A549 (cell line): ENCODE measurements at regions not wholly inside any gene's neighbourhood (a gene's known extent, or its start where the extent isn't known, plus 50 kb on each side); places are given as distances from the start of the nearest gene placed in this dataset.

Experiments used
- ATAC-seq, 2 experiments: fragments of 200-7000 bp in 1 of 2; fragments of >200 bp in 1 of 2; cut with Nextera tagmentation in 1 of 2; cut with Tn5 transposase in 1 of 2; 3 replicates each; pipeline versions ENCODE4 v1.8.0 to v1.9.1; 2018 to 2020; ENCODE audit warnings: mild to moderate bottlenecking in 1 of 2, moderate library complexity in 1 of 2
- CTCF ChIA-PET: fragments of 300-600 bp; sonication (Branson Sonifier 250); formaldehyde crosslinking; extraction: SDS; loops from one replicate; lab custom pipeline; 2021; ENCODE audit warnings: antibody characterized with exemption, inconsistent platforms; lab: Yijun Ruan, JAX
- POLR2A ChIA-PET: fragments of 350-600 bp; formaldehyde crosslinking; extraction: SDS; loops from one replicate; lab custom pipeline; 2021; ENCODE audit warnings: antibody characterized with exemption, inconsistent platforms; lab: Yijun Ruan, JAX
- DNase-seq, 2 experiments: peaks; one replicate each; pipeline versions ENCODE4 v3.0.0 to v3.0.0-alpha.2; 2011 to 2016; ENCODE audit warnings: low read depth in 1 of 2, low spot score in 1 of 2
- FAIRE-seq: peaks from 2 replicates; lab custom pipeline; 2011; peaks lifted over from hg19 to GRCh38; lab: Jason Lieb, UNC
- H3K27ac ChIP-seq, 2 experiments: fragments of >200 bp; sonication (Bioruptor Twin); formaldehyde crosslinking; 3 replicates each; pipeline ENCODE4 v1.5.1; 2016 to 2017
- H3K4me1 ChIP-seq: fragments of >200 bp; sonication (Bioruptor Twin); formaldehyde crosslinking; 3 replicates; pipeline ENCODE4 v1.6.1; 2016
- H3K4me2 ChIP-seq: fragments of >200 bp; sonication (Bioruptor Twin); formaldehyde crosslinking; 3 replicates; pipeline ENCODE4 v1.6.1; 2016
- H3K4me3 ChIP-seq: fragments of >200 bp; sonication (Bioruptor Twin); formaldehyde crosslinking; 3 replicates; pipeline ENCODE4 v1.5.1; 2016
- H3K9me3 ChIP-seq: fragments of >200 bp; sonication (Bioruptor Twin); formaldehyde crosslinking; 3 replicates; pipeline ENCODE4 v1.6.1; 2016
- BHLHE40 ChIP-seq: IDR thresholded peaks from 2 replicates; pipeline ENCODE4 v1.6.1; 2012; ENCODE audit warnings: low read depth, low read length, inconsistent platforms
- EHF ChIP-seq: fragments of 250-450 bp; sonication (Bioruptor Pico); IDR thresholded peaks from 2 replicates; pipeline ENCODE4 v1.5.0; 2020; ENCODE audit warnings: mild to moderate bottlenecking
- FOXS1 ChIP-seq: fragments of 250-450 bp; sonication (Bioruptor Pico); IDR thresholded peaks from 2 replicates; pipeline ENCODE4 v1.5.0; 2020; ENCODE audit warnings: mild to moderate bottlenecking, moderate library complexity
- HDAC2 ChIP-seq: fragments of 200-600 bp; sonication (generic); IDR thresholded peaks from 2 replicates; pipeline ENCODE4 v1.6.1; 2016
- HOXB13 ChIP-seq: fragments of 250-450 bp; sonication (Bioruptor Pico); IDR thresholded peaks from 2 replicates; pipeline ENCODE4 v1.5.0; 2020; ENCODE audit warnings: low read depth, mild to moderate bottlenecking, moderate library complexity
- KDM1A ChIP-seq: fragments of 200-600 bp; sonication (generic); IDR thresholded peaks from 2 replicates; pipeline ENCODE4 v1.6.1; 2016; ENCODE audit warnings: low read depth, mild to moderate bottlenecking
- MAFK ChIP-seq: fragments of 450-650 bp; IDR thresholded peaks from 2 replicates; pipeline ENCODE4 v1.6.1; 2014; ENCODE audit not compliant: partially characterized antibody
- MAZ ChIP-seq: fragments of 150-350 bp; IDR thresholded peaks from 2 replicates; pipeline ENCODE4 v1.6.1; 2014; ENCODE audit warnings: antibody characterized with exemption, low read depth, low read length, borderline replicate concordance
- POLR2A ChIP-seq: IDR thresholded peaks from 2 replicates; pipeline ENCODE4 v1.6.1; 2012; ENCODE audit warnings: mild to moderate bottlenecking, low read length
- POLR2AphosphoS2 ChIP-seq: conservative IDR thresholded peaks from 2 replicates; pipeline ENCODE4 v1.6.1; 2012; ENCODE audit warnings: low read length, improper control_type of control experiment, inconsistent platforms
- RAD21 ChIP-seq, 2 experiments: fragments of >200 bp in 1 of 2; sonication (Bioruptor Twin) in 1 of 2; formaldehyde crosslinking in 1 of 2; IDR thresholded peaks in 1 of 2; conservative IDR thresholded peaks in 1 of 2; 2 replicates in 1 of 2; 3 replicates in 1 of 2; pipeline ENCODE4 v1.6.1; 2012 to 2018; ENCODE audit warnings: inconsistent platforms in 1 of 2
- RARB ChIP-seq: fragments of 250-450 bp; sonication (Bioruptor Pico); IDR thresholded peaks from 2 replicates; pipeline ENCODE4 v1.8.0; 2021; ENCODE audit warnings: mild to moderate bottlenecking, moderate library complexity
- RFX5 ChIP-seq: fragments of 450-650 bp; IDR thresholded peaks from 2 replicates; pipeline ENCODE4 v1.7.1; 2014; ENCODE audit warnings: antibody characterized with exemption, mild to moderate bottlenecking, moderate library complexity
- TFCP2L1 ChIP-seq: fragments of 250-450 bp; sonication (Bioruptor Pico); IDR thresholded peaks from 2 replicates; pipeline ENCODE4 v1.5.0; 2021; ENCODE audit warnings: mild to moderate bottlenecking
- ZNF302 ChIP-seq: fragments of 250-450 bp; sonication (Bioruptor Pico); IDR thresholded peaks from 2 replicates; pipeline ENCODE4 v1.9.0; 2021; ENCODE audit warnings: inconsistent platforms, mild to moderate bottlenecking, moderate library complexity
- ZSCAN20 ChIP-seq: fragments of 250-450 bp; sonication (Bioruptor Pico); IDR thresholded peaks from 2 replicates; pipeline ENCODE4 v1.8.0; 2022; ENCODE audit warnings: mild to moderate bottlenecking, moderate library complexity
- WGBS: methylation state at CpG from one replicate; pipeline ENCODE4 v1.1.6; 2017; ENCODE audit errors: missing lambda C conversion rate; 5-methylcytosine and 5-hydroxymethylcytosine counted together
- TF ChIP-seq, protein P1 (sequence below): fragments of >200 bp; sonication (Bioruptor Twin); formaldehyde crosslinking; IDR thresholded peaks from 3 replicates; pipeline ENCODE4 v1.5.1; 2016
- TF ChIP-seq, protein P2 (sequence below): IDR thresholded peaks from 2 replicates; pipeline ENCODE4 v1.6.1; 2012

GRCh38 chr6:45801471-45802289, 214.0 kb downstream of the CLIC5 start:
- no peak overlapping the region for H3K4me3 ChIP-seq
- ChIA-PET POLR2A (no interaction called here), CTCF (no interaction called here)
- H3K4me1 ChIP-seq = no peaks in the 10 kb centered on the region
- no peaks in the 10 kb centered on the region for H3K9me3 ChIP-seq
- ATAC-seq = no peak
- 8% methylated on average over 10 of the region's 10 CpGs for WGBS
- no peak for FAIRE-seq
- TF ChIP-seq, protein P1, sequence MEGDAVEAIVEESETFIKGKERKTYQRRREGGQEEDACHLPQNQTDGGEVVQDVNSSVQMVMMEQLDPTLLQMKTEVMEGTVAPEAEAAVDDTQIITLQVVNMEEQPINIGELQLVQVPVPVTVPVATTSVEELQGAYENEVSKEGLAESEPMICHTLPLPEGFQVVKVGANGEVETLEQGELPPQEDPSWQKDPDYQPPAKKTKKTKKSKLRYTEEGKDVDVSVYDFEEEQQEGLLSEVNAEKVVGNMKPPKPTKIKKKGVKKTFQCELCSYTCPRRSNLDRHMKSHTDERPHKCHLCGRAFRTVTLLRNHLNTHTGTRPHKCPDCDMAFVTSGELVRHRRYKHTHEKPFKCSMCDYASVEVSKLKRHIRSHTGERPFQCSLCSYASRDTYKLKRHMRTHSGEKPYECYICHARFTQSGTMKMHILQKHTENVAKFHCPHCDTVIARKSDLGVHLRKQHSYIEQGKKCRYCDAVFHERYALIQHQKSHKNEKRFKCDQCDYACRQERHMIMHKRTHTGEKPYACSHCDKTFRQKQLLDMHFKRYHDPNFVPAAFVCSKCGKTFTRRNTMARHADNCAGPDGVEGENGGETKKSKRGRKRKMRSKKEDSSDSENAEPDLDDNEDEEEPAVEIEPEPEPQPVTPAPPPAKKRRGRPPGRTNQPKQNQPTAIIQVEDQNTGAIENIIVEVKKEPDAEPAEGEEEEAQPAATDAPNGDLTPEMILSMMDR = no peak
- no peak for TF ChIP-seq HOXB13
- TF ChIP-seq RARB (CRISPR knock-in tag) = no peak
- no peak for DNase-seq
- no peak overlapping the region for H3K27ac ChIP-seq
- no peak overlapping the region for H3K4me2 ChIP-seq

DNA sequence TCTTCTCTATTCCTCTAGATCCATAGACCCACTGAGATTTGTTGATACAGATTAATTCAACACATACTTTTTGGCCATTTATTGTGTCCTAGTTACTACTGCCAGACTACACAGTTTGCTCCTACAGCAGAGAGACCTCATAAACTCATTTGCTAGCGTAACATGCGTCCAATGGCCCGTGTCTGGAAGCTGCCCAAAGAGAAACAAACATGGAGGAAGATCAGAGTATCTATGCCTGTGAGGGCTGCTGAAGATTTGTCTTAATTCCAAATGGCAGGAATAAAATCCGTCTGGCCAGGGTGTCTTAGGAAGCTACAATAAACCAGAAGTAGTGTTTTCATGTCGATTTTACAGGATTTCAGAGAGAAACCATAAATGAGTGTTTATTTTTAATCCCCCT, 214.7 kb downstream of the CLIC5 start:
- Histone ChIP-seq H3K4me2 (no peak overlapping the region), H3K4me3 (no peak overlapping the region), H3K27ac (no peak overlapping the region), H3K9me3 (no peaks in the 10 kb centered on the region), H3K4me1 (no peaks in the 10 kb centered on the region)
- ATAC-seq = no peak
- WGBS = 0% methylated on average over 5 of the region's 5 CpGs
- DNase-seq = no peak
- CTCF ChIA-PET = no interaction called here
- no peak for FAIRE-seq
- POLR2A ChIA-PET = no interaction called here
- no peak for TF ChIP-seq FOXS1 (CRISPR knock-in tag)
- no peak for TF ChIP-seq BHLHE40
- no peak for TF ChIP-seq MAFK
- TF ChIP-seq, protein P2, sequence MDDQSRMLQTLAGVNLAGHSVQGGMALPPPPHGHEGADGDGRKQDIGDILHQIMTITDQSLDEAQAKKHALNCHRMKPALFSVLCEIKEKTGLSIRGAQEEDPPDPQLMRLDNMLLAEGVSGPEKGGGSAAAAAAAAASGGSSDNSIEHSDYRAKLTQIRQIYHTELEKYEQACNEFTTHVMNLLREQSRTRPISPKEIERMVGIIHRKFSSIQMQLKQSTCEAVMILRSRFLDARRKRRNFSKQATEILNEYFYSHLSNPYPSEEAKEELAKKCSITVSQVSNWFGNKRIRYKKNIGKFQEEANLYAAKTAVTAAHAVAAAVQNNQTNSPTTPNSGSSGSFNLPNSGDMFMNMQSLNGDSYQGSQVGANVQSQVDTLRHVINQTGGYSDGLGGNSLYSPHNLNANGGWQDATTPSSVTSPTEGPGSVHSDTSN = no peak
- TF ChIP-seq POLR2A = no peak
- TF ChIP-seq TFCP2L1 (CRISPR knock-in tag) = no peak

- TF ChIP-seq RFX5 = no peak
- H3K9me3 ChIP-seq = no peaks in the 10 kb centered on the region
- WGBS = 37% methylated on average over 3 of the region's 3 CpGs
- CTCF ChIA-PET = interaction anchor here (1.4 kb wide), 1 partner anchor 13 kb away, joined by 3 read pairs; no protein-coding TSS in a partner anchor
- FAIRE-seq (no peak), DNase-seq (no peak), ATAC-seq (no peak)
- POLR2A ChIA-PET = no interaction called here
- H3K4me2 ChIP-seq = no peak overlapping the region
- H3K27ac ChIP-seq = no peak overlapping the region
- H3K4me1 ChIP-seq = no peaks in the 10 kb centered on the region
- H3K4me3 ChIP-seq = no peak overlapping the region
Measured at GRCh38 chr6:45795678-45796077, 220.0 kb downstream of the CLIC5 start.

- CTCF ChIA-PET = no interaction called here
- 33% methylated on average over 3 of the region's 3 CpGs for WGBS
- no peaks in the 10 kb centered on the region for H3K9me3 ChIP-seq
- no peak for DNase-seq
- no peak for TF ChIP-seq POLR2AphosphoS2
- no peak for TF ChIP-seq KDM1A
- no peak for TF ChIP-seq MAFK
- TF ChIP-seq RFX5 = no peak
- TF ChIP-seq RARB (CRISPR knock-in tag) = no peak
- no peak for TF ChIP-seq HDAC2
- no peak for TF ChIP-seq EHF (CRISPR knock-in tag)
- no peak for TF ChIP-seq ZSCAN20
- no peak for TF ChIP-seq RAD21 (conservative IDR thresholded peaks at IDR 0.05 in 1 of 2, IDR thresholded peaks at IDR 0.05 in 1 of 2)
- TF ChIP-seq MAZ = no peak
- TF ChIP-seq HOXB13 = no peak
- TF ChIP-seq ZNF302 (CRISPR knock-in tag) = no peak
- TF ChIP-seq, all 56 proteins: peak for 0
- ATAC-seq = no peak
- POLR2A ChIA-PET = no interaction called here
- no peak overlapping the region for H3K27ac ChIP-seq
- no peak overlapping the region for H3K4me3 ChIP-seq
- H3K4me1 ChIP-seq = no peaks in the 10 kb centered on the region
- H3K4me2 ChIP-seq = no peak overlapping the region
- no peak for FAIRE-seq
Measured at GRCh38 chr6:45794465-45794864, 221.2 kb downstream of the CLIC5 start.
